GM12865 (cell line): ENCODE measurements at regions not wholly inside any gene's neighbourhood (a gene's known extent, or its start where the extent isn't known, plus 50 kb on each side); places are given as distances from the start of the nearest gene placed in this dataset.
"Not testable (repeated sequence)": the region's sequence is repeated elsewhere in the genome, so short reads cannot be mapped to it uniquely, and the experiment has no call there.

ENCODE experiments used
- DNase-seq: peaks from one replicate; pipeline ENCODE4 v3.0.0; 2010; ENCODE audit warnings: low read depth
- H3K4me3 ChIP-seq: 2 replicates; pipeline ENCODE4 v1.5.1; 2011; ENCODE audit warnings: mild to moderate bottlenecking, low read depth, low read length, control low read depth
- TF ChIP-seq, protein P1 (sequence below): IDR thresholded peaks from 2 replicates; pipeline ENCODE4 v1.5.1; 2011; ENCODE audit warnings: low read length, control low read depth, low read depth, inconsistent platforms; ENCODE audit not compliant: insufficient read depth; ENCODE audit errors: missing control alignments

DNA sequence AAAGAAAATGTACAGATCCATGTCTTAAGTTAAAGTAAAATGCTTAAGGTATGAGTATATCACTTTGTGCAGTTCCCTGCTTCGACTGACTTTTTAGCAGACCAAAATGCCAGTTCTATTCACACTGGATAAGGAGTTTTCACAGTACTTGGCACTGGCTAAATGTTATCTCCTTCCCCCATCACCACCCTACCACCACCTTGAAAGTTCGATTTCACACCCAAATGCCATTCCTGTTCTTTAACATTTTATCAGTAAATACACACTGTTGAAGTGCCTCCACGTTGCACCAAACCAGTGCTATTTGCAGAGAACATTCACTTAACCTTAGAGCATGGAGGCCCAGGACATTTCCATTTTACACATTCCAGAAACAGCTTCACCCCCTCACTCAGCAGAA, 100.0 kb downstream of the URB2 start:
- H3K4me3 ChIP-seq, result no peak overlapping the region
- no peak for DNase-seq
- TF ChIP-seq, protein P1, sequence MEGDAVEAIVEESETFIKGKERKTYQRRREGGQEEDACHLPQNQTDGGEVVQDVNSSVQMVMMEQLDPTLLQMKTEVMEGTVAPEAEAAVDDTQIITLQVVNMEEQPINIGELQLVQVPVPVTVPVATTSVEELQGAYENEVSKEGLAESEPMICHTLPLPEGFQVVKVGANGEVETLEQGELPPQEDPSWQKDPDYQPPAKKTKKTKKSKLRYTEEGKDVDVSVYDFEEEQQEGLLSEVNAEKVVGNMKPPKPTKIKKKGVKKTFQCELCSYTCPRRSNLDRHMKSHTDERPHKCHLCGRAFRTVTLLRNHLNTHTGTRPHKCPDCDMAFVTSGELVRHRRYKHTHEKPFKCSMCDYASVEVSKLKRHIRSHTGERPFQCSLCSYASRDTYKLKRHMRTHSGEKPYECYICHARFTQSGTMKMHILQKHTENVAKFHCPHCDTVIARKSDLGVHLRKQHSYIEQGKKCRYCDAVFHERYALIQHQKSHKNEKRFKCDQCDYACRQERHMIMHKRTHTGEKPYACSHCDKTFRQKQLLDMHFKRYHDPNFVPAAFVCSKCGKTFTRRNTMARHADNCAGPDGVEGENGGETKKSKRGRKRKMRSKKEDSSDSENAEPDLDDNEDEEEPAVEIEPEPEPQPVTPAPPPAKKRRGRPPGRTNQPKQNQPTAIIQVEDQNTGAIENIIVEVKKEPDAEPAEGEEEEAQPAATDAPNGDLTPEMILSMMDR, result no peak

DNA sequence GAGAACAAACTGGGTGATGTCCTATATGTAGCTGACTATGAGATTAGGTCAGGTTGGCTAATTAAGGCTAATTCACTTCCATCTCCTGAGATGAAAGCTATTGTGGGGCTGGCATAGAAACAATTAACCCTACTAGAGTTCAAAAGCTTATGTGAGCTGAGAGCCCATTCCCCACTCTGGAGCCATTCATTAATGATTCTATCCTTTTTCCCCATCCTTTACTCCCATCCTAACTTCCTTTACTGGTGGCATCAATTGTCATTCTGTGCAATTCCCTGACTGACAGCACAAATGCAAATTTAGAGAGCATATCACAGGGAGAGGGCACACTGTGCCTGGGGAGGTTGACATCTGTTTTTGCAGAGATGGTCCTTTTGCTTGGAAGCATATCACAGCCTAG, 103.9 kb downstream of the URB2 start:
- DNase-seq, result no peak
- TF ChIP-seq, protein P1, result no peak
- H3K4me3 ChIP-seq, result no peak overlapping the region

DNA sequence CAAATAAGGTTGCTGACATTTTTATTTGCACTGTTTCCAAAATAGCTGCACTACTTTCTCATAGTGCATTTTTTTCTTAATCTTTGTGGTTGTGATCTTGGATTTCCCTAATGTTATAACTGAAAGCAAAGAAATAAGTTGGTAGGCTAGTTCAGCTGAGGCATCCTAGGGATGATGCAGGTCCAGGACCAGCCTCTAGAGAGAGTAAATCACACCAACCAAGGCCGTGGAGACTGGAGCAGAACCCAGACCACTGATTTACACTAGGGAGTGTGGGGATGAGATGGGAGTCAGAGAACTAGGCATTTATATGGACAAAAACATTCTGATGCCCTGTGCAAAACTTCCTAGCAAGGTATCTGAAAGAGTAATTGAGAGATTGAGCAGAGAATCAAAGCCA, 104.5 kb downstream of the URB2 start:
- DNase-seq, result no peak
- TF ChIP-seq, protein P1, result no peak
- H3K4me3 ChIP-seq, result no peak overlapping the region

DNA sequence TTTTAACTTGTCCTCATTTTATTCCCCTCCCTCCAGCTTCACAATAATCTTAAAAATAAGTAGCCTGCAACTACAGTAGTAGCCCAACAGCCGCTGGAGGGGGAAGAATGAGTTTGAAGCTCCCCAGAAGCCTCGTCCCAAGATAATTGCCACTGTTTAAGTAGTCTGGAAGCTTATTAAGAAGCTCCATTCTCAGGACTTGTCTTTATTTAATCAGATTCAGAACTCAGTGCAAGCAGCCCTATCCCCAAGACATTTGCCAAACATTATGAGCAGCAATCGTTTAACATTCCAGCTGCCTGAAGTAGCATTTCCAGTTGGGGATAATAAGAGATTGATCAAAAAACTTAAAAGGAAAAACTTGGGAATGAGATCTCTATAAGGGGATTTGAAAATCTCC, 106.0 kb downstream of the URB2 start:
- no peak for DNase-seq
- H3K4me3 ChIP-seq, result no peak overlapping the region
- TF ChIP-seq, protein P1, result no peak

DNA sequence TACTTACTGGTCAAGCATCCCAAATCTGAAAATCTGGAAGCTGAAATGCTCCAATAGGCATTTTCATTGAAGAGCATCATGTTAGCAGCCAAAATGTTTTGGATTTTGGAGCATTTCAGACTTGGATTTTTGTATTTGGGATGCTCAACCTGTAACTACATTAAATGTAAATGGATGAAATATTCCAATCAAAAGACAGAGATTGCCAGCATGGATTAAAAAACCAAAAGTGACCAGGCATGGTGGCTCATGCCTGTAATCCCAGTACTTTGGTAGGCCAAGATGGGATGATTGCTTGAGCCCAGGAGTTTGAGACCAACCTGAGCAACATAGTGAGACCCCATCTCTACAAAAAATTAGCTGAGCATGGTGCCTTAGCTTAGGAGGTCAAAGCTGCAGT, 110.3 kb downstream of the URB2 start:
- H3K4me3 ChIP-seq, result no peak overlapping the region
- no peak for DNase-seq
- TF ChIP-seq, protein P1, result no peak

DNA sequence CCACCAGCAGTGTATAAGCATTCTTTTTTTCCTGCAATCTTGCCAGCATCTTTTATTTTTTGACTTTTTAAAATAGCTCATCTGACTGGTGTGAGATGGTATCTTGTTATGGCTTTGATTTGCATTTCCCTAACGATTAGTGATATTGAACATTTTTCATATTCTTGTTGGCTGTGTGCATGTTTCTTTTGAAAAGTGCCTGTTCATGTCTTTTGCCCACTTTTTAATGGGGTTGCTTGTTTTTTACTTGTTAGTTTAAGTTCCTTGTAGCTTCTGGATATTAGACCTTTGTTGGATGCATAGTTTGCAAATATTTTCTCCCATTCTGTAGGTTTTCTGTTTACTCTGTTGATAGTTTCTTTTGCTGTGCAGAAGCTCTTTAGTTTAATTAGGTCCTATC, 116.6 kb downstream of the URB2 start:
- not testable (repeated sequence) for DNase-seq, H3K4me3 ChIP-seq

DNA sequence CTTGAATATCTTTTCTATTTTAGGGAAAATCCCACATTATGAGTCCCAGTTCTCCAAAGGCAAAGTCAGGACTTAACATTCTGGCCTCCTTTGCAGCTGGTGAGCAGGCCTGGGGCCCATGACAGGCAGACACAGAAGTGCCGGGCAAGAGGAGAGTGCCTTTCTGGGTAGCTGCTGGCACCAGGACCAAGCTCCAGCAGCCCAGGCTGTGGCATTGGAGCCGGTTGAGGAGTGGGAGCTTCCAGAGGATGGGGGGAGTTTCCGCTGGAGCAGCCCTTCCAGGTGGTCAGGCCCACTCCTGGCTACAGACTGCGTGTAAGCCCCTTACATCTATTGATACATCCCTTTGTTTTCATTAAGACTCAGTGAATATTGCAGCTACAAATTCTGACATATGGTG, 123.9 kb downstream of the URB2 start:
- H3K4me3 ChIP-seq, result no peak overlapping the region
- TF ChIP-seq, protein P1, result no peak
- DNase-seq, result no peak

DNA sequence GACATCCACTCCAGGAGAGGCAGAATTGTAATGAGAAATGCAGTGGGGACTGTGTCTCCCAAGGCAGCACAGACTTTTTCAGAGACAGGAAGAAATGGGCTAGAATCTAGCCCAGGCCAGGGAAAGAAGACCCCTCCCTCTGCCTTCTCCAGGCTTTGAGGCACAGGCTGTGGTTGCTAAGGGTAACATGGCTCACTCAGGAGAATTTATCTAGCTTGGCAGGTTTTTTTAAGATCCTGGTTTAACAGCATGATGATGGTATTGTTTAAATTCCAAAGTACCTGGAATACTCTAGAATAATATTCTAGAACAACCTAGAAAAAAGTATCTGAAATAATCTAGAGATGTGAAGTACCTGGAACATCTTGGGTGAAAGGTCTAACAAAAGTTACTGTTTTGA, 125.6 kb downstream of the URB2 start:
- no peak overlapping the region for H3K4me3 ChIP-seq
- no peak for DNase-seq
- TF ChIP-seq, protein P1, result no peak
